ENCODE measurements at regions not wholly inside any gene's neighbourhood (a gene's known extent, or its start where the extent isn't known, plus 50 kb on each side); places are given as distances from the start of the nearest gene placed in this dataset.
"Not testable (repeated sequence)": the region's sequence is repeated elsewhere in the genome, so short reads cannot be mapped to it uniquely, and the experiment has no call there.

DNA sequence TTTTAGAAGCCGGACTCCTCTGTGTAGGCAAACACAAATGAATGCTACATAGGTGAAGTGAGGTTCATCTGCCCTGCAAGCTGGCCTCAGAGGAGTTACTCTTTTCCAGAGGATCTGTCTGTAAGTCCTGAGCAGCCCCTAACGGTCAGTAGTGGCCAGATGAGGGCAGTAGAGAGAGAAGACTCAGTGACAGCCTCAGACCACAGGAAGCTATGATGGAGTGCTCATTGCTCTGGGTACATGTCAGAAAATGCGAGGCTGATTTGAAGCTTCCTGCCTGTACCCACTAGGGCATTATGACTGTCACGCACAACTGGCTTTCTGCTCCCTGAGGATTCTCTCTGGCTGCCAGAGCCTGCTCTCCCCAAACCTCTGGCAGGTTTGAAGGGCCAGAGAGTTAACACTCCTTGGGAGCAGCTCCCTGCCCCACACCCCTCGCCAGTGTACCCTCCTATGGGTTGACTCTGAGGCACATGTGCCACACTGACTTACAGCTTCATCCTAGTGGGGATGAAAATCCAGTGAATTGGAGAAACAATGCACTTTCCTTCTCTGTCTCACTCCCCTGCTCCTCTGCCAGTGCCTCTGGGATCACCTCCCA, 141.5 kb downstream of the GABRG2 start:
- DNase-seq (ENCODE audit: low spot score): peak; percentile 80

DNA sequence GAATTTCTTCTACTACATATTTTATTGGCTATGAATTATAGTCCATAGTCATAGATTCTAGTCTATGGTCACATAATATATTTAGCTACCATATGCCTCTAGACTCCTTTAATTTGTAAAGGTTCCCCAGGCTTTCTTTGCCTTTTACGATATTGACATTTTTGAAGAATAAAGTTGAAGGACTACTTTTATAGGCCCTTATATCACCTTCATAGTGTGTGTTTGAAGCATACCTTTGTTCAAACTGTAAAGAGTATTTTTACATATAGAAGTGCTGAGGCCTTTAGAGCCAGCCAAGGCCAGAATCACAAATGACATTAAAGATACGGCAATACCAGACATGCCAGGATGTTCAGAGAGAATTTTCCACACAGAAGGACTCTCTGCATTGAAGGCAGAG, 147.0 kb downstream of the GABRG2 start:
- DNase-seq (ENCODE audit: low spot score): no peak

DNA sequence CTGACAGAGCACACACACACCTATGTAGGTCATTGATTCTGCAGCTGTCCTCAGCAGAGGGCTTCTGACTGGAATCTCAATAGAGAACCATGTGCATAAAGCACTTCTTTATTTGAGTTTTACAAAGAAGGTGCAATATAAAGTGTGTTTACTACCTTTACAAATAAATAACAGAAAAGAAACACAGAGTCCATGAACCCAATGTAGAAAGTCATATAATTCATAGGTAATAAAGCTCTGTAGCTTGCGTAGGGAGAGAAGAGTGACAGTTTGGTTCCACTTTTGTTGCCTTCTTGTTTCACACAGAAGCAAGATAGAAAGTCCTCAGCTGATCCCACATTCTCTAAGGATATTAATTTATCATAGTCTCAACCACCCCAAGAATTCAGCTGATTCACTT, 149.5 kb downstream of the GABRG2 start:
- DNase-seq (ENCODE audit: low spot score): no peak

DNA sequence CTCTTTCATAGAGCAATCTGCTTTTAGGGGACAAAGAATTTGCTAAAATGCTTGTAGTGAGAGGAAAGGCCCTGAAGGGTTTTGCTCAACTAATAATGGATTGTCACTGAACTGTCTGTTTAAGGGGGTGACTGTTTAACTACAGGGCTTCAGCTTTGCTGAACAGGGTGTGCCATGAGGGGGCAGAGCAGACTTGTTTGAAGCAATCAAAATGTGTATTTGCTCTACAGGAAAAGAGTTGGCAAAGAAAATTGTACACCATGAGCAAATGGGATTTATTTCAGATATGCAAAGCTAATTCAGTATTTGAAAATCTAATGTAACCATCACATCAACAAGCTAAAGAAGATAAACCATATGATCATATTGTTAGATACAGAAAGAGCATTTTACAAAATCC, 154.3 kb downstream of the GABRG2 start:
- no peak for DNase-seq (ENCODE audit: low spot score)

DNA sequence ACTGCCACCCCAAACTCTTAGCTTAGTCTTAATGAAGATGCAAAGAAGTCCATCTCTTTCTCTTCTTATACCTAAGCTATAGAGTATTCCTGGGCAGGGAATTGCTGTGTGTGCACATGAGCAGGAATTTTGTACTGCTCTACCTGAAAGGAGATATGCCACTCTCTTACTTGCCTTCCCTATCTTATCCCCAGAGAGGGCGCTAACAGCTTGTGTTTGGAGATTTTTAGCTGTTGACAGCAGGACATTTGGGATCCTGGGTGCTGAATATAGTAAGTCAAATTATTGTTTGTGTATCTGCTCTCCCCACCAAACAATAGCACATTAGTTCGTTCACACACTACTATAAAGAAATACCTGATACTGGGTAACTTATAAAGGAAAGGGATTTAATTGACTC, 159.5 kb downstream of the GABRG2 start:
- DNase-seq (ENCODE audit: low spot score): no peak

DNA sequence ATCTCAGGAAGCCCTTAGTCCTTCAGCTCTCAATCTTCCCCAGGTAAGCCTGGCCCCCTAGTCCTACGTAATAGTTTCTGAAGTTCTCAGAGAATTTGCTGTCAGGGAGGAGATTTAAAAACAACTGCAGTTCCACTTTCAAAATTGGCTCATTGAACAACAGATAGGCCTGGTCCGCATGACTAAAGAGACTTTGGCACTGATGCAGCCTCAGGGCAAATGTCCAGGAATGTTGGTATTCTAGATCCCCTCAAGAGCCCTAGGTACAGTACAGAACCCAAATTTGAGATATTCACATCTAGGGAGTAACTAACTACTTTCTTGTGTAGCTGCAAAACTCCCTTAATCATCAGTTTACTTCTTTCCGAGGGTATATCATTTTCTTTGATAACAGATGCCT, 162.8 kb downstream of the GABRG2 start:
- no peak for DNase-seq (ENCODE audit: low spot score)

DNA sequence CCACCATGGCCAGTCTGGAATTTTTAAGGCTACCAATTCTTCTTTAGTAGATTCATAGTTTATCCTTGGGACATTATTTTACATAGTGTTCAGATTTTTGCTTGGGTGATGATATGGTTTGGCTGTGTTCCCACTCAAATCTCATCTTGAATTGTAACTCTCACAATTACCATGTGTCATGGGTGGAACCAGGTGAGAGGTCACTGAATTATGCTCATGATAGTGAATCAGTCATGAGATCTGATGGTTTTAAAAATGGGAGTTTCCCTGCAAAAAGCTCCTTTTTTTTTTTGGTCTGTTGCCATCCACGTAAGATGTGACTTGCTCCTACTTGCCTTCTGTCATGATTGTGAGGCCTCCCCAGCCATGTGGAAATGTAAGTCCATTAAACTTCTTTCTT, 163.9 kb downstream of the GABRG2 start:
- DNase-seq (ENCODE audit: low spot score): no peak

DNA sequence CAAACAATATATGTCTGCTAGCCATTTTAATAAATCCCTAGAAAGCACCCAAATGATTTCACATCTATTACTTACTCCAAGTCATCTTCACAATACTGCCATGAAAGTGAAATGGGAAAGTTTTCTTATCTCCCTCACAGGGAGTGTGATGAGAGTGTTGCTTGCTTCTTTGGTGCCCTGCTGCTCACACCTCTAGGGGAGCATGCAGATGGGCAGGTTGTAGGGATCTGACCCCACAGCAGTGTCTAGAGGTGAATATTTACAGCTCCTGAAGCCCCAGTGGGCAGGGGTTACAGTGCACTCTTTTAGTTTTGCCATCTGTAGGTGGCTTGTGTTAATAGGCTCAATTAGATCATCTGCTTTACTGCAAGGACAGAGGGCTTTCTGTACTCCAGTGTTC, 173.2 kb downstream of the GABRG2 start:
- DNase-seq (ENCODE audit: low spot score): no peak

DNA sequence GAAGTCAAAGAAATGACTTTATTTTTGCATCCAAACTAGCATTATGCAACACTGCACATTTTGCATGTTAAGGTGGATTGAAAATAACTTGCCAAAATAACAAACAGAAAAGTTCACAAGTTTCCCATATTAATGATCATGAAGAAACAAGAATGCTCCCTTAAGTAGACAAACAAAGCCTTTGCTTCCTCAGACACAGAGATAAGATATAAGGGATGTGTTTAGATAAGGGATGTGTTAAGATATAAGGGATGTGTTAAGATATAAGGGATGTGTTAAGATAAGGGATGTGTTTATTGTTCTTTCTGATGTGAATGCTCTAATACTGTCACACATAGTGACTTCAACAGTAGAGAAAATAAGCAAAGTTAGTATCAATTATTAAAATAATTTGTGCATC, 174.8 kb downstream of the GABRG2 start:
- DNase-seq (ENCODE audit: low spot score): no peak

DNA sequence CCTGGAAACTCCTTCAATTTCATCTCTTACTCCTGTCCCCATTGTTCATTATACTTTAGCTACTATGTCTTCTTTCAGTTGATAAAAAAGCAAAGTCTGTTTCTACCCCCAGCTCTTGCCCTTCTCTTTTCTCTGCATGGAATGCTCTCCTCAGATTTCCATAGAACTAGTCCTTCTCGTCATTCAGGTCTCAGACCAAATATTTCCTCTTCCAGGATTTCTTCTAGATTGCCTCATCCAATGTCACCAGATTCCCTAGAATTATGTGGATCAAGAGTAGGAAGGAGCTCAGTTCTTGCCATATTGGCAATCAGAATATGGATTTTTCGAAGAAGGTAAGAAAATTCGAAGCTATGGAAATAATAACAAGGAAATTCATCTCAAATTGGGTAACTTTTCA, 176.1 kb downstream of the GABRG2 start:
- DNase-seq (ENCODE audit: low spot score): no peak

DNA sequence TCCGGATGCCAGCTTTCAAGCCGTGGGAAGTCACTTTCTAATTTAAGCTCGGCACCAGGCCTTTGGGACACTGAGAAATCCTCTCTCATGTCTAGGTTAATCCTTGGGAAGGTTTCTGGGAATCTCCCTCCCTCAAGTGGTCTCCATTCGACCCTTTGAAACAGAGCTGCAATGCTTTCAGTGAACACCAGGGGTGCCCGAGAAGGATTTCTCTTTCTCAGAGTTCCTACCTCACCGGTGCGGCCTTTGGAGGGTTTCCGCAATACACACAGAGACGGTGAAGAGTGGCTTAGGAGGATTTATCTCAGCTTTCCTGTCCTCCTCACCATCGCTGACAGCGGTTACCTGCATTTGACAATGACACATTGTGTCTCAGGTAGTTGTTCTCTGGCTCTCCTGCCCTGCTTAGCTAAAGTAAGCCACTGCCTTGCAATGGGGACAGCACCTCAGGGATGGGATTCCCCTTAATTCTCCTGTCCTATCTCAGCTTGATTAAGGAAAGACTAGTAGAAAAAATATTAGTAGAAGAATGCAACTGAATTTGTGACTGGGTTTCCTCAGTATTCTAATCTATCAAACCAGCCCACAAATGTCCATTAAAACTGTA, 180.6 kb downstream of the GABRG2 start:
- DNase-seq (ENCODE audit: low spot score): peak; percentile 31

DNA sequence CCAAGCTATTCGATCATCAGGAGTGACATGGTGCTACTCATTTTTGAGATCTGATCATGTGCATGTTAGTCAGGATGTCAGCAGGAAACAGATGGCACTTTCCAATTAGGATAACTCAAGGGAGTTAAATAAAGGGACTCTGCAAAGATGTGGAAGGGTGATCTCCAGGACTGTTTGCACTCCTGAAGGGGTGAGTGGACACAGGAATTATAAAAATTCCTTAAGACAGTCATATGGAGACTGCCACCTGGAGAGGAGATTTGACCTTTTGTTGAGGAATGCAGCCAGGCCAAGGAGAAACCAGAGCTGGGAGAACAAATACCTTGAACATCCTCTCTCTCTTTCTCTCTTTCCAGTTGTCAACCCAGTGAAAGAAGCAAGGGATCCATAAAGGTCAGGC, 189.1 kb downstream of the GABRG2 start:
- DNase-seq (ENCODE audit: low spot score): no peak

DNA sequence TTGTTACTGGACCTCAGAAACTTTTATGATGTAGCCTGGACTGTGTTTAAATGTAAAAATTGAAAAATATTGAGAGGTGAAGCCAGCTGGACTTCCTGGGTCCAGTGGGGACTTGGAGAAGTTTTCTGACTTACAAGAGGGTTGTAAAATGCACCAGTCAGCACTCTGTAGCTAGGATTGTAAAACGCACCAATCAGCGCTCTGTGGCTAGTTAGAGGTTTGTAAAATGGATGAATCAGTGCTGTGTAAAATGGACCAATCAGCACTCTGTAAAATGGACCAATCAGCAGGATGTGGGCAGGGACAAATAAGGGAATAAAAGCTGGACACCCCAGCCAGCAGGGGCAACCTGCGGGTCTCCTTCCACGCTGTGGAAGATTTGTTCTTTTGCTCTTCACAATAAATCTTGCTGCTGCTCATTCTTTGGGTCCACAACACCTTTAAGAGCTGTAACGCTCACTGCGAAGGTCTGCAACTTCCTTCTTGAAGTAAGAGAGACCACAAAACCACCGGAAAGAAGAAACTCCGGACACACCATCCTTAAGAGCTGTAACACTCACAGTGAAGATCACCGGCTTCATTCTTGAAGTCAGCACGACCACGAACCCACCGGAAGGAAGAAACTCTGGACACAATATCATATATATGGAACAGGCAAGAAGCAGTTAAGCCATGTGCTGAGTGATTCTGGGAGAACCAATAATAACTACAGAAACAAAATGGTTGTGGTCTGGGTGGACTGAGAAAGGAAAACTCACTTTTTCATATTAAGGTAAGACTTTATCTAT, 201.3 kb downstream of the GABRG2 start:
- no peak for DNase-seq (ENCODE audit: low spot score)

DNA sequence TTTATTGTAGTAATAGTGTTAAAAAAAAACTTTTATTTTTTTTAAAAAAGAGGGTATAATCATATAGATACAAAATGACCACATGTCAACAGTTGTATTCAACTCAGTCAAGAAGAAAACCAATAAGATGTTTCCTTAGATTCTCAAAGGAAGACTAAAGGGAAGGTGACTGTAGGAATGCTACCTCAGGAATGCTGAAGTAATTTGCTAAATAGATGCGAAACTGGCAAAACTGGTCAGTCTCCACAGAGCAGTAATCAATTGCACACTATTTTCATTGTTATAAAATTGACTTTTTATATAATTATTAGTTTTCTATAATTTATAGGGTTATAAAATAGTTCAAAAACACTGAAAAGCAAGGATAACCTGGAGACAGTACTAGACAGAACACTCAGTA, 204.8 kb downstream of the GABRG2 start:
- no peak for DNase-seq (ENCODE audit: low spot score)

DNA sequence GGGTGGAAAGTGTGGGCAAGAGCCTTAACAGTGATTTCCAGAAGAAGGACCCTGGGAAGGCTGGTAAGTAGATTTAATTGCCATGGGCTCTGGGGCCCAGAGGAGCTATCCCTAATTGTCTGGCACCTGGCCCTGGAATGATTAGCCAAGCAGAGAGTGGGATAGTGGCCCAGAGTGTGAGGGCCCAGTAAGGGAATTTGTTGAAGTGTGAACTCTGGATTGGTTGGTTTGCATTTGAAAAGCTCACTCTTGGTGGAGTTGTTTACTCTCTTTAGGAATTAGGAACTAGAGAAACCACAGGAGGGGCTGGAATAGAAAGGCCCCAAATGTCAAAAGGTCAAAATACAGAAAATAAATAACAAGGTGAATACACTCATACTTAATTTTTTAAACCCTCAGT, 207.1 kb downstream of the GABRG2 start:
- DNase-seq (ENCODE audit: low spot score): no peak

DNA sequence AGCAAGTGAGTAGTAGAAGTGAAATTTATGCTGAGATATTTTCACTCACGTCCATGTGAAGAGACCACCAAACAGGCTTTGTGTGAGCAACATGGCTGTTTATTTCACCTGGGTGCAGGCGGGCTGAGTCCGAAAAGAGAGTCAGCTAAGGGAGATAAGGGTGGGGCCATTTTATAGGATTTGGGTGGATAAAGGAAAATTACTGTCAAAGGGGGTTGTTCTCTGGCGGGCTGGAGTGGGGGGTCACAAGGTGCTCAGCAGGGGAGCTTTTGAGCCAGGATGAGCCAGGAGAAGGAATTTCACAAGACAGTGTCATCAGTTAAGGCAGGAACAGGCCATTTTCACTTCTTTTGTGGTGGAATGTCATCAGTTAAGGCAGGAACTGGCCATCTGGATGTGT, 207.8 kb downstream of the GABRG2 start:
- not testable (repeated sequence) for DNase-seq (ENCODE audit: low spot score)

DNA sequence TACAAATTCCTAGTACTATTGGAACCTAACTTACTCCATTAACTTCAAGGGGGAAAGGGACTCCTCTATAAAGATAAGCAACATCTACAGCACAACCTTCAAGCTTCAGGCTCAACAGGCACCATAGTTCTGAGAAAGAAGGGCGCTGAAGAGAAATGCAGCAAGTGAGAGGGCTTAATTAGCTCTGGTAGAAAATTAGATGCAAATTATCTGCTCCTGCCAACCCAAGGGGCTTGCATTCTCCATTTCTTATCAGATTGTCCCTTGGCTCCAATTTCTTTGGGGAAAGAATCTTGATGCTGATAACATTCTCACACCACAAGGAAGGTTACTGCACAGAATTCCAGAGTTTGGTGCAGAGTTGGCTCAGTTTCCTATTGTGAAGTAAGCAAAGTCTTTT, 214.6 kb downstream of the GABRG2 start:
- DNase-seq (ENCODE audit: low spot score): no peak

DNA sequence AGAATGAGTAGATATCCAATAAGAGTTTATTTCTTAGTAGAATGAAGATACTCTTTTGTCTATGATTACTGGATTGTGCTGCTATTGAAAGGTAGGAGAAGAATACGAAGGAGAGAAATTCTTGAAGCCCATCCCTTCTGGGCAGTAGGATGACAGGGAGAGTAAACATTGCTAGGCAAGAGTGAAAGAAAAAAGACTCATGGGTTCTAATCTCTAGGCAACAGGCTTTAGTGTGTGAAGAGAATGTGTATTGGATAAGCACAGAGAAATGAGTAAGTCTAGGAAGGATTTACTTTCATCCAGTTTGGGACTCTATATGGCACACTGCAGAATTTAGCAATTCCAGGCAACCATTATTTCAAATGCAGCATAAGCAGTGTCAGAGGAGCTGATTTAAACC, 216.0 kb downstream of the GABRG2 start:
- DNase-seq (ENCODE audit: low spot score): no peak

DNA sequence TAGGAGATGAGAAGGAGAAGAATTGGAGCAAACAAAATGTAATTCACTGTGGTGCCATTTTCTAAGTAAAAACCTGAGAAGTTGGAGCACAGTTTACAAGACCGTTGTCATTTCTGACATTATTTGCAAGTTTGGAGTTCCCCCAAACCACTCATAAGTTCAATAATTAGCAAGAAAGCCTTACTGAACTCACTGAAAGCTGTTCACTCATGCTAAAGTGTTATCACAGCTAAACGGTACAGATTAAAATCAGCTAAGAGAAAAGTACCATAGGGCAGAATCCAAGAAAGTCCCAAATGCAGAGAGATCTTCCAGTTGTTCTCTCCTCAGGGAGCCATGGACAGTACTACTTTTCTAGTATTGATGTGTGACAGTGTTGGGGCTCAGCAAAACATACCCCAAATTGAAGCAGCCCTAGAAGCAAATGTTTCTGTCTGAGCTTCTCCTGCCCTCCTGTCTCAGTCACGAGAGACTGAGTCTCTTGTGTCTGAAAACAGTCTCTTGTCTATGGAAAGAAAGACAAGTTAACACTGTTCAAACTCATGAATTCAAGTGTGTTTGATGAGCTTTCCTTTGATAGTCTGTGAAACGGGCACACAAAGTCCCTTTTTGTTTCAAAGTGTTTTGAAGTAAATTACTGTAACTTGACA, 221.2 kb downstream of the GABRG2 start:
- no peak for DNase-seq (ENCODE audit: low spot score)

DNA sequence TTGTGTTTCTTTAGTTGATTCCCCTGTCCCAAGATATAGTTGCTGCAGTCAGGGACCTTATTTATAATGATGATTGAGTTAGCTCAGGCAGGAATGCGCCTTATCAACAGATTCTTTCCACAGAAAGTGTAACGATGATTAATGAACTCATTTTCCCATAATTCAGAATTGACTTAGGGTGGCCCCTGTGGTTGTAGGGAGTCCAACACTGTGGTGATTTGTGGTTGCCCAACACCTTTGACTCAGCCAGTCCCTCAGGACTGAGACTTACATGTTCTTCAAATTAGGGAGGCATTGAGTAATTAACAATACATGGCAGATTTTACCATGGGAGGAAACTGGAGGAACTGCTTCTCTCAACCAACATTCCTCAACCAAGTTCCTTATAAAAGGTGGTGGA, 221.9 kb downstream of the GABRG2 start:
- no peak for DNase-seq (ENCODE audit: low spot score)

DNA sequence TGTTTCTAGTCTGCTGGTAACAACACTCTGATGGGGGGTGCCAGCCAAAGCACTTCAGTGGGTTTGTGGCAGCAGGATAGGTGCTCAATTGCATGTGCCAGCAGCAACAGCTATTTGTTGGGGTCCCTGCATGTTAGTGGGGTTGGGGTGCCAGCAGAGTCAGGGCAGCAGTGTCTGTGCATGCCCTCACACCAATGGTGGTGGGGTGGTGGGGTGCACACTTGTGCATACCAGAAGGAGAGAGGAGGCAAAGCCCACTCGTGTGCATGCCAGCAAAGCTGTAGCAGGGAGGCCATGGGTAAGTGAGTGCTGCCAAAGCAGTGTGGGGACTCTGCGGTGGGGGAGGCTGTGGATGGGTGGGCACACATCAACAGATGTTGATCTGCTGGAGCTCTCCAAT, 232.2 kb downstream of the GABRG2 start:
- no peak for DNase-seq (ENCODE audit: low spot score)

DNA sequence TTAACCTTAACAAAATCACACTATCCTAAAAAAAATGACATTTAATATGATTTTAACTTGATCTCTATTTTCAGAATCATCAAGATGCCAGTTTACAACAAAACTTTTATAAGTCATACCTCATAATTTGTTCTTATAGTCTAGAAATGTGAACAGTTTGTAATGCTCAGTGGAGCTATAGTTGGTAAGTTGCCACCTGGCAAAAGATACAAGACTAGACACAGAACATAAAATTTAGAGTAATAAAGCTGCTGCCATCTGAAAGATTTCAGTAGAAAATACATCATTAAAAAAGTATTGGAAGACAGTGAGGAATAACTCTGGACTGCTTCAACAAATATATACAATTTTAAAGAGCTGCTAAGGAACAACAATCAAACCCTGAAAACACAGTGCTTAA, 233.8 kb downstream of the GABRG2 start:
- no peak for DNase-seq (ENCODE audit: low spot score)

DNA sequence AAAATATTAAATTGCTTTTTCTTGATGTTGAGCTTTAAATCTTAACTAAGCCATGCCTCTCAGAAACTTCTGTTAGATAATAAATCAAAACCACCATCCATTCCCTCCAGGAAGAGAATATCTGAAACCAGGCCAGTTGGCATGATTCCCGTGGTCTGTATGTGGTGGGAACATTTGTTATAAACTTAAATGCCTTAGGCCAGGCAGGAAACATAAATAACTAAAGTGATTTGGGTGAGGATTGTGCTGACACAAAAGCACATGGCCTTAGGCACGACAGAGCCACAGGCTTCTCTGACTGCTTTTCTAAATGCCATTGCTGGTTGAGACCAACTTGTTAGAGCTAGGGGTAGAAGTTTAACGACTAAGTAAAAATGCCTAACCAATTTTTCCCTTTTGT, 255.9 kb downstream of the GABRG2 start:
- DNase-seq (ENCODE audit: low spot score): no peak
